Natural killer cell treated with Interleukin-12 subunit alpha and Interleukin-12 subunit beta and Interleukin-15 and Interleukin-18, amount 100 ng/mL, for 72 hours (primary cell): ENCODE measurements at regions not wholly inside any gene's neighbourhood (a gene's known extent, or its start where the extent isn't known, plus 50 kb on each side); places are given as distances from the start of the nearest gene placed in this dataset.
"Not testable (repeated sequence)": the region's sequence is repeated elsewhere in the genome, so short reads cannot be mapped to it uniquely, and the experiment has no call there.

Source experiments
- ATAC-seq, 2 donors: fragments of 150-1000 bp; cut with Tn5 transposase in 1 of 2; sonication (Bioruptor Pico), chemical (Tn5 transposase) in 1 of 2; 2 replicates each; pipeline ENCODE4 v1.10.0; 2021
- DNase-seq: peaks from one replicate; pipeline ENCODE4 v3.0.0; 2022; ENCODE audit warnings: low spot score
- H3K27ac Mint-ChIP-seq, 2 donors: 1 replicate in 1 of 2; 2 replicates in 1 of 2; pipeline ENCODE4 v1.8.0; 2022; ENCODE audit warnings: mixed read lengths in 2 of 2, mild to moderate bottlenecking in 1 of 2, moderate library complexity in 1 of 2
- H3K27me3 Mint-ChIP-seq, 2 donors: 1 replicate in 1 of 2; 2 replicates in 1 of 2; pipeline ENCODE4 v1.8.0; 2022; ENCODE audit warnings: mixed read lengths in 2 of 2
- H3K36me3 Mint-ChIP-seq: one replicate; pipeline ENCODE4 v1.8.0; 2022; ENCODE audit warnings: mixed read lengths
- H3K4me1 Mint-ChIP-seq, 2 donors: 1 replicate in 1 of 2; 2 replicates in 1 of 2; pipeline ENCODE4 v1.8.0; 2022; ENCODE audit warnings: low read depth in 2 of 2, mixed read lengths in 2 of 2, mild to moderate bottlenecking in 1 of 2
- H3K4me3 Mint-ChIP-seq: one replicate; pipeline ENCODE4 v1.8.0; 2022; ENCODE audit warnings: mixed read lengths
- H3K9me3 Mint-ChIP-seq: 2 replicates; pipeline ENCODE4 v1.8.0; 2022; ENCODE audit warnings: mixed read lengths

DNA sequence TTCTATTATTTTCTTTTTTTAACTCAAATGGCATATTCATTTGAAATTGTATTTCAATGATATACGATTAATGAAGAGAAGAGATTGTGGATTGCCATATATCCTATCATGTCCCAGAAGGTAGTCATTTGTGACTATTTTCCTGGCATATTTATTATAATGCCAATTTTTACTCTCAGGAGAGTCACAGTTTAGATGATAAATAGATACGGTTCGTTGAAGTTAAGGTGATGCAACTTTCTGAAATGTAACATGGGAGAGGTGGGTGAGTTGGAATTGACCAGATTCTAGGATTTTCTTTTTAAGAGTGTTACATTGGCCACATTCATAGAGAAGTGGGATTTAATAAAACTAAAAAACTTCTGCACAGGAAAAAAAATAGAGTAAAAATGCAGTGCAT lies 1138.5 kb downstream of the NCAM2 start:
- Mint-ChIP-seq H3K9me3 (peaks cover 15% of the 10 kb centered on the region), H3K4me1 (no peaks in the 10 kb centered on the region), H3K36me3 (no peaks in the 10 kb centered on the region), H3K27me3 (no peaks in the 10 kb centered on the region), H3K4me3 (no peak overlapping the region), H3K27ac (no peak overlapping the region)
- no peak for ATAC-seq
- no peak for DNase-seq

DNA sequence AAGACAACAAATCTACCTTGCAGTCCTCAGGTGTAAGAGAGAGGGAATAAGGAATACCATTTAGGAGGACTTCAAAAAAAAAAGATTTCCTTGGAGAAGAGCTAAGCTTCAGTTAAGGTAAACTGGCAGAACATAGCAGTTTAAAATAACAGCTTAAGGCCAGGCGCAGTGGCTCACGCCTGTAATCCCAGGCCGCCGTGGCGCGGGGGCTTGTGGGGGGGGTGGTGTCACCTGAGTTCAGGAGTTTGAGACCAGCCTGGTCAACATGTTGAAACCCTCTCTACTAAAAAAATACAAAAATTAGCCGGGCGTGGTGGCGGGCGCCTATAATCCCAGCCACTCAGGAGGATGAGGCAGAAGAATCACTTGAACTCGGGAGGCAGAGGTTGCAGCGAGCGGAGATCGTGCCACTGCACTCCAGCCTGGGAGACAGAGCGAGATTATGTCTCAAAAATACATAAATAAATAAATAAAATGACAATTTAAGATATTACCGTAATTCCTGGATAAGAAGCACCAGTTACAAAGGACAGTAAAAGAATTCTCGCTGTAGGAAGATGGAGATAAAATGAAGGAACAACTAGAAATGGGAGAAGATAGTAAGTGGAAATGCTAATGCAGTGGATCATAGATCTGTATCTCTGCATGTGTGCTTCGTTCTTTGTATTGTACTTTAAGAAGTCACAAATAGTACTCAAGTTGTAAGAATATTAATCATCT lies 1140.2 kb downstream of the NCAM2 start:
- Mint-ChIP-seq H3K4me1 (no peaks in the 10 kb centered on the region), H3K36me3 (no peaks in the 10 kb centered on the region), H3K27me3 (no peaks in the 10 kb centered on the region), H3K9me3 (peaks cover 9% of the 10 kb centered on the region), H3K4me3 (no peak overlapping the region), H3K27ac (no peak overlapping the region)
- DNase-seq (no peak), ATAC-seq (no peak)

DNA sequence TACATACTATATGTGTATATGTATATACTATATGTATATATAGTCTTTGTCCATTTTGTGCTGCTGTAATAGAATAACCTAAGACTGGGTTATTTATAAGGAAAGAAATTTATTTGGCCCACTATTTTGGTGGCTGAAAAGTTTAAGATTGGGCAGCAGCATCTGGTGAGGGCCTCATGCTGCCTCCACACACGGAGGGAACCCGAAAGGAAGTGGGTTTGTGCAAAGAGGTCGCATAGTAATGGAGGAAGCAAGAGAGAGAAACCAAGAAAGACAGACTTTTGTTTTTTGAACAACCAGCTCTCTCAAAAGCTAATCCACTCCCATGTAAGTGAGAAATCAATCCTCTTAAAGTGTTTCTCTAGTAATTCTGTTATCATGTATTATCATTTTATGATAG lies 1147.3 kb downstream of the NCAM2 start:
- no peaks in the 10 kb centered on the region for H3K4me1 Mint-ChIP-seq
- DNase-seq (no peak), ATAC-seq (no peak)
- H3K36me3 Mint-ChIP-seq = no peaks in the 10 kb centered on the region
- H3K4me3 Mint-ChIP-seq = no peak overlapping the region
- no peak overlapping the region for H3K27ac Mint-ChIP-seq
- H3K27me3 Mint-ChIP-seq = no peaks in the 10 kb centered on the region
- H3K9me3 Mint-ChIP-seq = no peaks in the 10 kb centered on the region

DNA sequence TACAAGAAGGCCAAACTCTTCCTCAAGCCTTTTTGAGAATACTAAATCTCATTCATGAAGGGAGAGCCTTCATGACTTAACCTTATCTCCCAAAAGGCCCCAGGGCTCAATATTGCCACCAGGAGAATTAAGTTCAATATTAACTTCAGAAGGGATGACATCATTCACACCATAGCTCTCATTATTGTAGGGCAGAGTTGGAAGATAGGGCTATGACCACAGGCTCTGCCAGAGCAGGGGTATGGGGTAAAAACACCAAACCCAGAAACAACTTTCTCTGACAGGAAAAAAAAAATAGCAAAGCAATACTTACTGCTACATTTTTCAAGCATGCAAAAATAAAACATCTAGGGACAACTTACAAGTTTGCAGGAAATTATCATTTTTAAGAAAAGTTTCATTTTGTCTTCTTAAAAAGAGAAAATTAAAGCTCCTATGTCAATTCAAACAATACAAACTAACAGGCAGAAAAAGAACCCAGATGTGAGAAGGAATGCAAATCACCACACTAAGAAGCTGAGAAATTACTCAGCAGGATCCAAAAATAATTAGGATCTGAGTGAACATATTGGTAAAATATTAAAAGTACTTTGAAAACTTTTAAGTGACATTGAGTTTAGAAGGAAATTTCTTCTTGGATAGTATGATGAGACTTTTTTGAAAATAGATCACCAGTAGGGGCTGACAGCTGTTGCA lies 1156.5 kb downstream of the NCAM2 start:
- Mint-ChIP-seq H3K36me3 (peaks cover 5% of the 10 kb centered on the region), H3K4me1 (no peaks in the 10 kb centered on the region), H3K4me3 (no peak overlapping the region), H3K27ac (no peak overlapping the region), H3K9me3 (peaks cover 7% of the 10 kb centered on the region), H3K27me3 (no peaks in the 10 kb centered on the region)
- ATAC-seq = no peak
- DNase-seq = no peak

DNA sequence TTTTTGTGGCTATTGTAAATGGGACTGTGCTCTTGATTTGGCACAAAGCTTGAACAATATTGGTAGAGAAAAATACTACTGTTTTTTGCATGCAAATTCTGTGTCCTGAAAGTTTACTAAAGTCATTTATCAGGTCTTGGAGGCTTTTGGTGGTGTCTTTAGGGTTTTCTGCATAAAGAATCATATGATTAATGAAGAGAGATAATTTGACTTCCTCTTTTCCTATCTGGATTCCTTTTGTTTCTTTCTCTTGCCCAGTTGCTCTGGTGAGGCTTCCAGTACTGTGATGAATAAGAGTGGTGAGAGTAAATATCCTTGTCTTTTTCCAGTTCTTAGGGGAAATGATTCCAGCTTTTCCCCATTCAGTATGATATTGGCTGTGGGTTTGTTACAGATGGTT lies 1166.7 kb downstream of the NCAM2 start:
- ATAC-seq (no peak), DNase-seq (no peak)
- peaks cover 3% of the 10 kb centered on the region for H3K9me3 Mint-ChIP-seq
- H3K4me1 Mint-ChIP-seq = no peaks in the 10 kb centered on the region
- H3K4me3 Mint-ChIP-seq = no peak overlapping the region
- H3K27me3 Mint-ChIP-seq = no peaks in the 10 kb centered on the region
- no peak overlapping the region for H3K27ac Mint-ChIP-seq
- H3K36me3 Mint-ChIP-seq = peaks cover 6% of the 10 kb centered on the region

DNA sequence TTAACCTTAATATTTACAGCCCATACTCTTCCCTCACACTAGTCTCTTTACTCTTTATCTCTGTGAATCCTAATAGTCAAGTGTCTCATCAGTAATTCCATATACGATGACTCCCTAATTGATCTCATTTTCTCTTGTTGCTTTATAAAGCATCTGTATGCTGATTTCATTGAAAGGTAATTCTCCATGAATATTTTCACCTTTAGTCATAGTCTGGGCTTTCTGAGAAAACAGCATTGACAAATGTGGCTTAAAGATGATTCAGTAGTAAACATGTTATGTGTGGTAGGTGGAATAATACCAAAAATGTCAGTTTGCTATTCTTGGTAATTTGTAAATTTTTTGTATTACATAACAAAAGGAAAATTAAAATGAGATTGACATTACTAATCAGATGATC lies 1176.5 kb downstream of the NCAM2 start:
- no peaks in the 10 kb centered on the region for H3K4me1 Mint-ChIP-seq

DNA sequence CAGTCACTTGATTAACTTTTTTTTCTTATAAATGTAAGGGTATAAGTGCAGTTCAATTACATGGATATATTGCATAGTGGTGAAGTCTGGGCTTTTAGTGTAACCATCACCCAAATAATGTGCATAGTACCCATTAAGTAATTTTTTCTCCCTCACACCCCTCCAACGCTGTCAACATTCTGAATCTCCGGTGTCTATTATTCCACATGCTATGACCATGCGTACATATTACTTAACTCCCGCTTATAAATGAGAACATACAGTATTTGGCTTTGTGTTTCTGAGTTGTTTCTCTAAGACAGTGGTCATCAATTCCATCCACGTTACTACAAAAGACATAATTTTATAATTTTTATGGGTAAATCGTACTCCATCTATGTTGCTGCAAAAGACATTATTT lies 1191.1 kb downstream of the NCAM2 start:
- Mint-ChIP-seq H3K27ac (no peak overlapping the region), H3K9me3 (peaks cover 13% of the 10 kb centered on the region), H3K4me3 (no peak overlapping the region), H3K36me3 (peaks cover 5% of the 10 kb centered on the region), H3K27me3 (no peaks in the 10 kb centered on the region), H3K4me1 (no peaks in the 10 kb centered on the region)
- no peak for DNase-seq
- ATAC-seq = no peak

More for the DNA sequence above, 1176.5 kb downstream of the NCAM2 start:
- DNase-seq (no peak), ATAC-seq (no peak)
- H3K4me3 Mint-ChIP-seq = no peak overlapping the region
- H3K9me3 Mint-ChIP-seq = peaks cover 16% of the 10 kb centered on the region
- H3K27ac Mint-ChIP-seq = no peak overlapping the region
- H3K27me3 Mint-ChIP-seq = no peaks in the 10 kb centered on the region
- H3K36me3 Mint-ChIP-seq = peaks cover 6% of the 10 kb centered on the region

DNA sequence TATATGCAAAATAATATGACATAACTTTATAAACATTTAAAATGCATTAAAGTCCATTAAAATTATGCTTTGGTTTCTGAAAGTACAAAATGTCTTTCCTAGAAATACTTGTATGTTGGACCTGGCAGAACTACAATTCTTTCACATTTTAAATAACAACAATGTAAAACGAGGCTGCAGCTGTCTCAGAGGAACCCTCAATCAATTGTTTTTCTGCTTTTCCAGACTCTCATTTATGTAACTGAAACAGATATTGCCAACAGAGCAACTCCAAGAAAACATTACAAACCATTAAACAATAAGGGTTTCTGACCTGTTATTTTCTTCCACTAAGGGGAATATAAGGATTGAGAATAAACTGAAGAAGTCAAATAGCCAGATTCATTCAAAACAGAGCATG lies 1193.4 kb downstream of the NCAM2 start:
- H3K36me3 Mint-ChIP-seq = peaks cover 5% of the 10 kb centered on the region
- ATAC-seq (no peak), DNase-seq (no peak)
- peaks cover 8% of the 10 kb centered on the region for H3K9me3 Mint-ChIP-seq
- H3K4me1 Mint-ChIP-seq = no peaks in the 10 kb centered on the region
- H3K4me3 Mint-ChIP-seq = no peak overlapping the region
- no peaks in the 10 kb centered on the region for H3K27me3 Mint-ChIP-seq
- H3K27ac Mint-ChIP-seq = no peak overlapping the region

DNA sequence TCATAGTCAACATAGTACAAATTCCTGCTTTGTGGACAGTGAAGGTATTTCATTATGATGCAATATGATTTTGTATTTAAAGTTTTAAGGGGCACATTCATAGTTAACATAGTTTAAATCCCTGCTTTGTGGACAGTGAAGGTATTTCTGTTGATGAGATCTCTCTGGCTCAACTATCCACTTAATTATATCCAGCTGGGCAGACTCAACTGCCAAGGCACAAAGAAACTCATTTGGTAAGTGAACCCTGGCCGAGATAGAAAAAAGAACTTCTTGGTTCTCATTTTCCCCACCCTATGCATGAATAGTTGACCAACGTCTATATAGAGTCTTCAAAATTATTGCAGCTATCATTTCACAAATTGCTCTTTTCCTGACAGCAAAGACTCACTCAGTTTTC lies 1194.6 kb downstream of the NCAM2 start:
- DNase-seq (no peak), ATAC-seq (no peak)
- H3K27me3 Mint-ChIP-seq = no peaks in the 10 kb centered on the region
- no peak overlapping the region for H3K27ac Mint-ChIP-seq
- H3K4me1 Mint-ChIP-seq = no peaks in the 10 kb centered on the region
- peaks cover 10% of the 10 kb centered on the region for H3K9me3 Mint-ChIP-seq
- H3K4me3 Mint-ChIP-seq = no peak overlapping the region
- peaks cover 5% of the 10 kb centered on the region for H3K36me3 Mint-ChIP-seq

DNA sequence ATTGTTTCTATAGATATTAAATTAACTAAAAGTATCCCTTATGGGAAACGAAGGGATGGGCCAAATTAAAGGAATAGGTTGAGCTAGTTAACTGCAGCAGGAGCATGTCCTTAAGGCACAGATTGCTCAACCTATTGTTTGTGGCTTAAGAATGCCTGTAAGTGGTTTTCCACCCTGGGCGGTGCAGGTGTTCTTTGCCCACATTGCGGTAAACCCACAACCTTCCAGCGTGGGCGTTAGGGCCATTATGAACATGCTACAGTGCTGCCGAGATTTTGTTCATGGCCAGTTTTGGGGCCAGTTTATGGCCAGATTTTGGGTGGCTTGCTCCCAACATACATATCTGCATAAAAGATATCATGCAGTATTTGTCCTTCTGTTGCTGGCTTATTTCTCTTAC lies 1196.8 kb downstream of the NCAM2 start:
- H3K27me3 Mint-ChIP-seq, H3K36me3 Mint-ChIP-seq, DNase-seq, H3K4me1 Mint-ChIP-seq, ATAC-seq, H3K4me3 Mint-ChIP-seq, H3K27ac Mint-ChIP-seq: not testable (repeated sequence)
- peaks cover 17% of the 10 kb centered on the region for H3K9me3 Mint-ChIP-seq

DNA sequence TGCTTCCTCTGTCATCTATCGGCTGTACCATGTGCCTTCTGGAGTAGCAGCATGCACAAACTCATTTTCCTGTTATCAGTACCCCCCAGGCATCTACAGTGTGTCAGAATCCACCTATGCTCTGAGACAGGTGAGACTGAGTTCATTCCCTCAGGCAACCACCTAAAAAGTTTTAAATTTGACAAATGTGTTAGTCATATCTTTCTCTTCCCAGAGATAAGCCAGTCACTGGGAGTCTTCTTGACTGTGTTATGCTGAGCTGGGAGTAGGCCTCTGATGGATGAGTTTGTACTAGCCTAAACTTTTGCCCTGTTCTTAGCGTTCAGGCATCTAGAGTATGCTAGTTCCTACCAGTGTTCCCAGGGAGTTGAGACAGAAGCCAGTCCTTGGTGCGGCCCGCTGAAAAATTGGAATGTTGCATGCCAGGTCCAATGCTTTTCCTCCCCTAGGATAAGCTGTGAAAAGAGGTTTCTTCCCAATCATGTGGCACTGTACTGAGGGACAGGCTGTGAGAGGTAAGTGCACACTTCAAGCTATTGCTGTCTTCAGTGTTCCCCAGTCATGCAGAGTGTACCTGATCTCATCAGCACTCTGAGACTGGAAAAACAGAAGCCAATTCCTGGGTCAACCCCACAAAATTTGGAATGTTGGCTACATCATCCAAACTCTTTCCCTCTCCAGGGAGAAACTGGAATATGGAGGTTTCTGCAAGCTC lies 1202.3 kb downstream of the NCAM2 start:
- H3K27me3 Mint-ChIP-seq = no peaks in the 10 kb centered on the region
- H3K4me3 Mint-ChIP-seq = no peak overlapping the region
- H3K9me3 Mint-ChIP-seq = peaks cover 19% of the 10 kb centered on the region
- H3K36me3 Mint-ChIP-seq = peaks cover 10% of the 10 kb centered on the region
- no peak for DNase-seq
- no peak overlapping the region for H3K27ac Mint-ChIP-seq
- ATAC-seq = no peak
- no peaks in the 10 kb centered on the region for H3K4me1 Mint-ChIP-seq

DNA sequence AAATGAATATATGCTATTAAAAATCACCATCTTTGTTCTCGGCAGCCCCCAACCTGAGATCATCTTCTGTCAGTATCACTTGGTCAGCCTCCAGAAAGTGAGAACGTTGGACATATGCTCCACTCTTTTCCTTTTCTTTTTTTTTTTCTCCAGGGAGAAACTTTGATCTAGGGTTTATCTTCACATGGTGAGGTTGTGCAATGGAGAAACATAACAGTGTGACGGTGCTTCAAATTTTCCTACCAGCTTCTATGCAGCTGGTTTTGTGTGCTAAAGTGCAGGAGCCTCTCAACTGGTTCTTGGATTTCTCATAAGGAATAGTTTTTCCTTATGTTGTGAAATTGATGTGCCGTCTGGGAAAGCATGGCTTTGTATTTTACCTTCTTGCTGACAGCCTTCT lies 1202.9 kb downstream of the NCAM2 start:
- H3K36me3 Mint-ChIP-seq = peaks cover 10% of the 10 kb centered on the region
- no peaks in the 10 kb centered on the region for H3K27me3 Mint-ChIP-seq
- no peak overlapping the region for H3K27ac Mint-ChIP-seq
- ATAC-seq (no peak), DNase-seq (no peak)
- H3K4me1 Mint-ChIP-seq = no peaks in the 10 kb centered on the region
- peaks cover 19% of the 10 kb centered on the region for H3K9me3 Mint-ChIP-seq
- H3K4me3 Mint-ChIP-seq = no peak overlapping the region

DNA sequence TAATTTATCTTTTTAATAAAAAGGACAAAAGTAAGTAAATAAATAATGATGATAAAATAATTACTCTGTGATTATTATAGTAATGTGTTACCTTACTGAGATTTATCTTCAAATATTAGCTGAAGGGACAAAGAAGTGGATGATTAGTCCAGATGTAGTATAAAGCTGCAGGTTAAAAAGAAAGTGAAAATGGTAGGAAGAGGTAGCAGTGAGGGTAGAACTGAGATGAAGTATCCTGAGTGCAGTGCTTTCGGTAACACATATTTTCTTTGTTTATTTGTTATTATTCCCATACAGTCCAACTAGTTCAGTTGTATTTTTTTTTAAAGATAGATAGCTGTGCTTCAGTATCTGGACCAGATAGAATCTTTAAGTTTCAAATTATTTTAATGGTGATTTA lies 1203.5 kb downstream of the NCAM2 start:
- H3K9me3 Mint-ChIP-seq = peaks cover 17% of the 10 kb centered on the region
- H3K27me3 Mint-ChIP-seq = no peaks in the 10 kb centered on the region
- ATAC-seq (no peak), DNase-seq (no peak)
- no peak overlapping the region for H3K27ac Mint-ChIP-seq
- peaks cover 10% of the 10 kb centered on the region for H3K36me3 Mint-ChIP-seq
- H3K4me1 Mint-ChIP-seq = no peaks in the 10 kb centered on the region
- H3K4me3 Mint-ChIP-seq = no peak overlapping the region

DNA sequence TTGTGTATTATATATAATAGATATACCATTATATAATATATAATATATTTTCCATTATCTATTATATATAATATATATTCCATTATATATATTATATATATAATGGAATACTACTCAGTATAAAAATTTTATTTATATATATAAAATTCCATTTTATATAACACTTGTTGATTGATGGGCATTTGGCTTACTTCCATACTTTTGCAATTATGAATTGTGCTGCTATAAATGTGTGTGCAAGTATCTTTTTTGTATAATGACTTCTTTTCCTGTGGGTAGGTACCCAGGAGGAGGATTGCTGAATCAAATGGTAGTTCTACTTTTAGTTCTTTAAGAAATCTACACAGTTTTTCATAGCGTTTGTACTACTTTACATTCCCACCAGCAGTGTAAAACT lies 1211.1 kb downstream of the NCAM2 start:
- H3K27me3 Mint-ChIP-seq = no peaks in the 10 kb centered on the region
- no peak for DNase-seq
- peaks cover 9% of the 10 kb centered on the region for H3K36me3 Mint-ChIP-seq
- H3K9me3 Mint-ChIP-seq = peaks cover 10% of the 10 kb centered on the region
- no peak overlapping the region for H3K27ac Mint-ChIP-seq
- no peak for ATAC-seq
- H3K4me3 Mint-ChIP-seq = no peak overlapping the region
- H3K4me1 Mint-ChIP-seq = no peaks in the 10 kb centered on the region
